H9 (cell line): ENCODE measurements at regions not wholly inside any gene's neighbourhood (a gene's known extent, or its start where the extent isn't known, plus 50 kb on each side); places are given as distances from the start of the nearest gene placed in this dataset.

Experiments used
- DNase-seq: peaks from one replicate; pipeline ENCODE4 v3.0.0-alpha.2; 2017
- H2AFZ ChIP-seq: one replicate; pipeline ENCODE4 v1.6.1; 2013; ENCODE audit warnings: mild to moderate bottlenecking, low read length, control low read depth, moderate library complexity
- H2AK5ac ChIP-seq: 2 replicates; pipeline ENCODE4 v1.6.1; 2013; ENCODE audit warnings: low read length, control low read depth, mixed read lengths; ENCODE audit not compliant: insufficient read length
- H2BK120ac ChIP-seq: one replicate; pipeline ENCODE4 v1.6.1; 2013; ENCODE audit warnings: low read depth, mild to moderate bottlenecking, low read length, control low read depth, inconsistent platforms; ENCODE audit not compliant: poor library complexity, severe bottlenecking
- H2BK12ac ChIP-seq: 2 replicates; pipeline ENCODE4 v1.6.1; 2013; ENCODE audit warnings: low read length, control low read depth, mixed read lengths, low read depth; ENCODE audit not compliant: insufficient read length
- H2BK15ac ChIP-seq: 2 replicates; pipeline ENCODE4 v1.6.1; 2013; ENCODE audit warnings: low read depth, low read length, control low read depth
- H2BK20ac ChIP-seq: one replicate; pipeline ENCODE4 v1.6.1; 2013; ENCODE audit warnings: low read depth, mild to moderate bottlenecking, low read length, control low read depth, inconsistent platforms; ENCODE audit not compliant: poor library complexity, severe bottlenecking
- H2BK5ac ChIP-seq: 2 replicates; pipeline ENCODE4 v1.6.1; 2013; ENCODE audit warnings: low read length, control low read depth, mixed read lengths; ENCODE audit not compliant: insufficient read length
- H3K14ac ChIP-seq: 2 replicates; pipeline ENCODE4 v1.6.1; 2013; ENCODE audit warnings: low read length, control low read depth; ENCODE audit not compliant: insufficient read depth
- H3K18ac ChIP-seq: 2 replicates; pipeline ENCODE4 v1.6.1; 2013; ENCODE audit warnings: low read depth, mild to moderate bottlenecking, mixed read lengths, low read length, control low read depth; ENCODE audit not compliant: insufficient read length
- H3K23ac ChIP-seq: 2 replicates; pipeline ENCODE4 v1.6.1; 2013; ENCODE audit warnings: low read length, control low read depth, mixed read lengths, low read depth; ENCODE audit not compliant: insufficient read length
- H3K23me2 ChIP-seq: 2 replicates; pipeline ENCODE4 v1.6.1; 2013; ENCODE audit warnings: low read depth, mild to moderate bottlenecking, mixed read lengths, low read length, control low read depth; ENCODE audit not compliant: insufficient read length, poor library complexity, severe bottlenecking
- H3K27ac ChIP-seq: 2 replicates; pipeline ENCODE4 v1.5.1; 2013; ENCODE audit warnings: low read length, control low read depth, mixed read lengths, low read depth; ENCODE audit not compliant: insufficient read length
- H3K27me3 ChIP-seq: 2 replicates; pipeline ENCODE4 v1.6.1; 2013; ENCODE audit warnings: low read length, control low read depth, inconsistent platforms; ENCODE audit not compliant: insufficient read depth
- H3K4ac ChIP-seq: 2 replicates; pipeline ENCODE4 v1.6.1; 2013; ENCODE audit warnings: low read depth, mild to moderate bottlenecking, control low read depth, inconsistent platforms, low read length, moderate library complexity
- H3K4me1 ChIP-seq: 2 replicates; pipeline ENCODE4 v1.6.1; 2013; ENCODE audit warnings: low read length, control low read depth, inconsistent platforms; ENCODE audit not compliant: insufficient read depth
- H3K4me2 ChIP-seq: 2 replicates; pipeline ENCODE4 v1.6.1; 2013; ENCODE audit warnings: low read length, control low read depth, mixed read lengths; ENCODE audit not compliant: insufficient read length, insufficient read depth
- H3K56ac ChIP-seq: 2 replicates; pipeline ENCODE4 v1.6.1; 2013; ENCODE audit warnings: low read depth, mild to moderate bottlenecking, mixed read lengths, low read length, control low read depth; ENCODE audit not compliant: insufficient read length
- H3K79me1 ChIP-seq: 2 replicates; pipeline ENCODE4 v1.6.1; 2013; ENCODE audit warnings: low read depth, mild to moderate bottlenecking, moderate library complexity, low read length, control low read depth, inconsistent platforms; ENCODE audit not compliant: insufficient read depth, poor library complexity, severe bottlenecking
- H3K79me2 ChIP-seq: 2 replicates; pipeline ENCODE4 v1.6.1; 2013; ENCODE audit warnings: low read length, control low read depth, inconsistent platforms; ENCODE audit not compliant: insufficient read depth
- H3K9ac ChIP-seq: 2 replicates; pipeline ENCODE4 v1.6.1; 2013; ENCODE audit warnings: low read length, control low read depth, mixed read lengths; ENCODE audit not compliant: insufficient read length; ENCODE audit errors: extremely low read depth
- H3K9me3 ChIP-seq: one replicate; pipeline ENCODE4 v1.6.1; 2013; ENCODE audit warnings: low read depth, low read length, inconsistent platforms; ENCODE audit not compliant: control insufficient read depth
- H3T11ph ChIP-seq: one replicate; pipeline ENCODE4 v1.6.1; 2013; ENCODE audit warnings: mild to moderate bottlenecking, low read length, control low read depth, inconsistent platforms
- H4K20me1 ChIP-seq: one replicate; pipeline ENCODE4 v1.6.1; 2013; ENCODE audit not compliant: control insufficient read depth, insufficient read length, insufficient read depth
- H4K5ac ChIP-seq: 2 replicates; pipeline ENCODE4 v1.6.1; 2013; ENCODE audit warnings: low read depth, mild to moderate bottlenecking, mixed read lengths, low read length, control low read depth; ENCODE audit not compliant: insufficient read length
- H4K8ac ChIP-seq: replicated peaks from 2 replicates; pipeline ENCODE4 v1.6.1; 2013; ENCODE audit warnings: low read length, control low read depth, mixed read lengths, low read depth; ENCODE audit not compliant: insufficient read length
- H4K91ac ChIP-seq: 2 replicates; pipeline ENCODE4 v1.6.1; 2013; ENCODE audit warnings: low read depth, mild to moderate bottlenecking, moderate library complexity, mixed read lengths, low read length, control low read depth; ENCODE audit not compliant: insufficient read length
- H3K27ac Mint-ChIP-seq, 3 experiments: 2 replicates in 2 of 3; 3 replicates in 1 of 3; pipeline ENCODE4 v1.8.0; 2020 to 2021; ENCODE audit warnings: mixed read lengths in 3 of 3, mild to moderate bottlenecking in 1 of 3, moderate library complexity in 1 of 3
- H3K27me3 Mint-ChIP-seq: 2 replicates; pipeline ENCODE4 v1.8.0; 2021; ENCODE audit warnings: low read depth, mild to moderate bottlenecking, moderate library complexity, mixed read lengths
- H3K36me3 Mint-ChIP-seq, 3 experiments: 2 replicates in 2 of 3; 3 replicates in 1 of 3; pipeline ENCODE4 v1.8.0; 2020 to 2021; ENCODE audit warnings: low read depth in 3 of 3, mixed read lengths in 3 of 3; ENCODE audit not compliant: insufficient read depth in 1 of 3
- H3K4me1 Mint-ChIP-seq, 2 experiments: 2 replicates each; pipeline ENCODE4 v1.8.0; 2020; ENCODE audit warnings: mixed read lengths in 2 of 2
- H3K4me3 Mint-ChIP-seq, 2 experiments: 2 replicates in 1 of 2; 3 replicates in 1 of 2; pipeline ENCODE4 v1.8.0; 2020 to 2021; ENCODE audit warnings: mild to moderate bottlenecking in 2 of 2, mixed read lengths in 2 of 2, moderate library complexity in 1 of 2
- H3K9me3 Mint-ChIP-seq, 2 experiments: 2 replicates in 1 of 2; 3 replicates in 1 of 2; pipeline ENCODE4 v1.8.0; 2020; ENCODE audit warnings: mild to moderate bottlenecking in 2 of 2, mixed read lengths in 2 of 2, moderate library complexity in 1 of 2
- CTCF ChIP-seq: fragments of 200-600 bp; sonication (generic); conservative IDR thresholded peaks from 3 replicates; pipeline ENCODE4 v1.8.0; 2021; ENCODE audit warnings: antibody characterized with exemption, mild to moderate bottlenecking
- WGBS: extraction: QIAGEN DNeasy Blood & Tissue Kit; methylation state at CpG from one replicate; pipeline ENCODE4 v1.1.7; 2013; ENCODE audit warnings: missing lambda C conversion rate, low lambda C conversion rate, mixed read lengths; ENCODE audit not compliant: insufficient read length; ENCODE audit errors: extremely low coverage; 5-methylcytosine and 5-hydroxymethylcytosine counted together

- H2BK12ac ChIP-seq: no peak overlapping the region
- no peak for TF ChIP-seq CTCF
- Mint-ChIP-seq H3K9me3 (no peaks in the 10 kb centered on the region), H3K4me3 (no peak overlapping the region), H3K27ac (no peak overlapping the region), H3K27me3 (peaks cover 2% of the 10 kb centered on the region), H3K4me1 (peaks cover 12 to 20% of the 10 kb centered on the region in 2 experiments), H3K36me3 (no peaks in the 10 kb centered on the region)
- H3K4ac ChIP-seq: no peak overlapping the region
- H2BK20ac ChIP-seq: no peak overlapping the region
- H3K4me1 ChIP-seq: no peaks in the 10 kb centered on the region
- no peak overlapping the region for H2BK5ac ChIP-seq
- no peak overlapping the region for H3K18ac ChIP-seq
- H4K20me1 ChIP-seq: no peaks in the 10 kb centered on the region
- H2BK15ac ChIP-seq: no peak overlapping the region
- no peaks in the 10 kb centered on the region for H3K79me2 ChIP-seq
- DNase-seq: no peak
- H3K79me1 ChIP-seq: no peaks in the 10 kb centered on the region
- no peak overlapping the region for H2AK5ac ChIP-seq
- H3K56ac ChIP-seq: no peak overlapping the region
- no peaks in the 10 kb centered on the region for H3K23me2 ChIP-seq
- H4K8ac ChIP-seq: no peak overlapping the region
- no peak overlapping the region for H3K9ac ChIP-seq
- H2AFZ ChIP-seq: no peak overlapping the region
- no peak overlapping the region for H3K4me2 ChIP-seq
- no peak overlapping the region for H3K27ac ChIP-seq
- no peak overlapping the region for H4K91ac ChIP-seq
- H3K14ac ChIP-seq: no peak overlapping the region
- H3K27me3 ChIP-seq: no peaks in the 10 kb centered on the region
- H3K9me3 ChIP-seq: no peaks in the 10 kb centered on the region
- no peak overlapping the region for H3T11ph ChIP-seq
- H3K23ac ChIP-seq: no peak overlapping the region
- H2BK120ac ChIP-seq: no peak overlapping the region
- H4K5ac ChIP-seq: no peak overlapping the region
- WGBS: no CpG with 5 or more reads among the region's 3 CpGs
Measured at GRCh38 chr5:167971706-167972105, 319.7 kb upstream of the WWC1 start.
